ENCODE measurements at regions not wholly inside any gene's neighbourhood (a gene's known extent, or its start where the extent isn't known, plus 50 kb on each side); places are given as distances from the start of the nearest gene placed in this dataset.
"Not testable (repeated sequence)": the region's sequence is repeated elsewhere in the genome, so short reads cannot be mapped to it uniquely, and the experiment has no call there.

- DNase-seq, result no peak
These were observed 113.8 kb upstream of the P2RY1 start for GRCh38 chr3:152720951-152721718.

- DNase-seq, result no peak
These were observed 110.7 kb upstream of the P2RY1 start for GRCh38 chr3:152724270-152724669.

- DNase-seq, result no peak
These were observed 106.5 kb upstream of the P2RY1 start for GRCh38 chr3:152728231-152728980.

- no peak for DNase-seq
These were observed 105.0 kb upstream of the P2RY1 start for GRCh38 chr3:152729906-152730305.

- no peak for DNase-seq
These were observed 103.4 kb upstream of the P2RY1 start for GRCh38 chr3:152731511-152731910.

GRCh38 chr3:152733584-152734119, 101.3 kb upstream of the P2RY1 start:
- no peak for DNase-seq

- DNase-seq, result no peak
These were observed 97.7 kb upstream of the P2RY1 start for GRCh38 chr3:152737021-152737908.

GRCh38 chr3:152738656-152739055, 96.3 kb upstream of the P2RY1 start:
- no peak for DNase-seq

GRCh38 chr3:152742368-152743347, 92.3 kb upstream of the P2RY1 start:
- DNase-seq, result peak; percentile 26

- DNase-seq, result no peak
These were observed 89.3 kb upstream of the P2RY1 start for GRCh38 chr3:152745646-152746045.

GRCh38 chr3:152754303-152754702, 80.6 kb upstream of the P2RY1 start:
- no peak for DNase-seq

- DNase-seq, result peak; percentile 29
These were observed 78.1 kb upstream of the P2RY1 start for GRCh38 chr3:152756807-152757206.

GRCh38 chr3:152760024-152760563, 74.8 kb upstream of the P2RY1 start:
- DNase-seq, result no peak

GRCh38 chr3:152760591-152760990, 74.3 kb upstream of the P2RY1 start:
- DNase-seq, result no peak

GRCh38 chr3:152768478-152768877, 66.5 kb upstream of the P2RY1 start:
- DNase-seq, result no peak

- DNase-seq, result no peak
These were observed 65.4 kb upstream of the P2RY1 start for GRCh38 chr3:152769523-152769922.

GRCh38 chr3:152770296-152770695, 64.6 kb upstream of the P2RY1 start:
- peak; percentile 77 for DNase-seq

- no peak for DNase-seq
These were observed 63.8 kb upstream of the P2RY1 start for GRCh38 chr3:152771120-152771519.

GRCh38 chr3:152772674-152773225, 62.2 kb upstream of the P2RY1 start:
- DNase-seq, result no peak

- DNase-seq, result no peak
These were observed 61.3 kb upstream of the P2RY1 start for GRCh38 chr3:152773633-152774032.

- not testable (repeated sequence) for DNase-seq
These were observed 60.7 kb upstream of the P2RY1 start for GRCh38 chr3:152774230-152774629.
